Chondrocyte (in vitro differentiated cells): ENCODE measurements at regions not wholly inside any gene's neighbourhood (a gene's known extent, or its start where the extent isn't known, plus 50 kb on each side); places are given as distances from the start of the nearest gene placed in this dataset.

Experiments
- DNase-seq: peaks from one replicate; pipeline ENCODE4 v3.0.0; 2021; ENCODE audit warnings: mixed read lengths, low spot score
- H3K27ac Mint-ChIP-seq: one replicate; pipeline ENCODE4 v1.8.0; 2021; ENCODE audit warnings: mild to moderate bottlenecking, moderate library complexity, mixed read lengths; ENCODE audit not compliant: unreplicated experiment
- H3K27me3 Mint-ChIP-seq: 2 replicates; pipeline ENCODE4 v1.8.0; 2021; ENCODE audit warnings: low read depth, mixed read lengths
- H3K36me3 Mint-ChIP-seq: 2 replicates; pipeline ENCODE4 v1.8.0; 2021; ENCODE audit warnings: low read depth, mixed read lengths
- H3K4me1 Mint-ChIP-seq: 2 replicates; pipeline ENCODE4 v1.8.0; 2021; ENCODE audit warnings: low read depth, mild to moderate bottlenecking, mixed read lengths
- H3K4me3 Mint-ChIP-seq: one replicate; pipeline ENCODE4 v1.8.0; 2021; ENCODE audit warnings: mild to moderate bottlenecking, moderate library complexity, mixed read lengths; ENCODE audit not compliant: unreplicated experiment
- H3K9me3 Mint-ChIP-seq: 2 replicates; pipeline ENCODE4 v1.8.0; 2021; ENCODE audit warnings: low read depth, mixed read lengths
- CTCF ChIP-seq: fragments of 200-600 bp; sonication (generic); IDR thresholded peaks from 2 replicates; pipeline ENCODE4 v1.5.0; 2021; ENCODE audit warnings: antibody characterized with exemption, mild to moderate bottlenecking, moderate library complexity

- H3K4me3 Mint-ChIP-seq = no peak overlapping the region
- no peak for DNase-seq
- no peak for TF ChIP-seq CTCF
- H3K9me3 Mint-ChIP-seq = no peaks in the 10 kb centered on the region
- no peaks in the 10 kb centered on the region for H3K27me3 Mint-ChIP-seq
- peaks cover 2% of the 10 kb centered on the region for H3K4me1 Mint-ChIP-seq
- H3K36me3 Mint-ChIP-seq = no peaks in the 10 kb centered on the region
- no peak overlapping the region for H3K27ac Mint-ChIP-seq
Measured at GRCh38 chr5:124796495-124796894, 50.1 kb upstream of the ZNF608 start.

- no peak overlapping the region for H3K27ac Mint-ChIP-seq
- no peak overlapping the region for H3K4me3 Mint-ChIP-seq
- peaks cover 3% of the 10 kb centered on the region for H3K4me1 Mint-ChIP-seq
- no peaks in the 10 kb centered on the region for H3K9me3 Mint-ChIP-seq
- TF ChIP-seq CTCF = no peak
- DNase-seq = no peak
- H3K36me3 Mint-ChIP-seq = no peaks in the 10 kb centered on the region
- H3K27me3 Mint-ChIP-seq = no peaks in the 10 kb centered on the region
Measured at GRCh38 chr5:124797665-124798087, 51.2 kb upstream of the ZNF608 start.

- Mint-ChIP-seq H3K9me3 (no peaks in the 10 kb centered on the region), H3K27me3 (no peaks in the 10 kb centered on the region), H3K36me3 (no peaks in the 10 kb centered on the region), H3K27ac (no peak overlapping the region), H3K4me3 (no peak overlapping the region), H3K4me1 (peaks cover 3% of the 10 kb centered on the region)
- DNase-seq = no peak
- TF ChIP-seq CTCF = no peak
Measured at GRCh38 chr5:124798890-124799289, 52.5 kb upstream of the ZNF608 start.

GRCh38 chr5:124801551-124801950 lies 55.1 kb upstream of the ZNF608 start:
- DNase-seq = no peak
- no peaks in the 10 kb centered on the region for H3K36me3 Mint-ChIP-seq
- H3K4me3 Mint-ChIP-seq = no peak overlapping the region
- H3K9me3 Mint-ChIP-seq = no peaks in the 10 kb centered on the region
- H3K4me1 Mint-ChIP-seq = peaks cover 3% of the 10 kb centered on the region
- H3K27ac Mint-ChIP-seq = no peak overlapping the region
- no peak for TF ChIP-seq CTCF
- H3K27me3 Mint-ChIP-seq = no peaks in the 10 kb centered on the region

- DNase-seq = no peak
- TF ChIP-seq CTCF = no peak
- no peaks in the 10 kb centered on the region for H3K36me3 Mint-ChIP-seq
Measured at GRCh38 chr5:124803617-124804323, 57.3 kb upstream of the ZNF608 start.

More at GRCh38 chr5:124803617-124804323, 57.3 kb upstream of the ZNF608 start:
- Mint-ChIP-seq H3K27me3 (no peaks in the 10 kb centered on the region), H3K27ac (no peak overlapping the region), H3K4me1 (peaks cover 3% of the 10 kb centered on the region), H3K9me3 (no peaks in the 10 kb centered on the region), H3K4me3 (no peak overlapping the region)
